Progenitor cell of endocrine pancreas (in vitro differentiated cells): ENCODE measurements at regions not wholly inside any gene's neighbourhood (a gene's known extent, or its start where the extent isn't known, plus 50 kb on each side); places are given as distances from the start of the nearest gene placed in this dataset.

ENCODE experiments used
- DNase-seq: peaks from one replicate; pipeline ENCODE4 v3.0.0; 2021; ENCODE audit warnings: low spot score; ENCODE audit not compliant: unreplicated experiment
- H3K27ac Mint-ChIP-seq: 2 replicates; pipeline ENCODE4 v1.8.0; 2021; ENCODE audit warnings: mild to moderate bottlenecking, moderate library complexity, mixed read lengths
- H3K27me3 Mint-ChIP-seq: 2 replicates; pipeline ENCODE4 v1.8.0; 2021; ENCODE audit warnings: mixed read lengths
- H3K36me3 Mint-ChIP-seq: 2 replicates; pipeline ENCODE4 v1.8.0; 2022; ENCODE audit warnings: mixed read lengths; ENCODE audit not compliant: insufficient read depth
- H3K4me1 Mint-ChIP-seq: 2 replicates; pipeline ENCODE4 v1.8.0; 2021; ENCODE audit warnings: low read depth, mixed read lengths
- H3K4me3 Mint-ChIP-seq: 2 replicates; pipeline ENCODE4 v1.8.0; 2021; ENCODE audit warnings: low read depth, mild to moderate bottlenecking, moderate library complexity, mixed read lengths
- H3K9me3 Mint-ChIP-seq: 2 replicates; pipeline ENCODE4 v1.8.0; 2021; ENCODE audit warnings: low read depth, mixed read lengths
- TF ChIP-seq, protein P1 (sequence below): fragments of 200-600 bp; sonication (generic); IDR thresholded peaks from one replicate; pipeline ENCODE4 v1.5.0; 2021; ENCODE audit warnings: antibody characterized with exemption, mild to moderate bottlenecking; ENCODE audit not compliant: unreplicated experiment

DNA sequence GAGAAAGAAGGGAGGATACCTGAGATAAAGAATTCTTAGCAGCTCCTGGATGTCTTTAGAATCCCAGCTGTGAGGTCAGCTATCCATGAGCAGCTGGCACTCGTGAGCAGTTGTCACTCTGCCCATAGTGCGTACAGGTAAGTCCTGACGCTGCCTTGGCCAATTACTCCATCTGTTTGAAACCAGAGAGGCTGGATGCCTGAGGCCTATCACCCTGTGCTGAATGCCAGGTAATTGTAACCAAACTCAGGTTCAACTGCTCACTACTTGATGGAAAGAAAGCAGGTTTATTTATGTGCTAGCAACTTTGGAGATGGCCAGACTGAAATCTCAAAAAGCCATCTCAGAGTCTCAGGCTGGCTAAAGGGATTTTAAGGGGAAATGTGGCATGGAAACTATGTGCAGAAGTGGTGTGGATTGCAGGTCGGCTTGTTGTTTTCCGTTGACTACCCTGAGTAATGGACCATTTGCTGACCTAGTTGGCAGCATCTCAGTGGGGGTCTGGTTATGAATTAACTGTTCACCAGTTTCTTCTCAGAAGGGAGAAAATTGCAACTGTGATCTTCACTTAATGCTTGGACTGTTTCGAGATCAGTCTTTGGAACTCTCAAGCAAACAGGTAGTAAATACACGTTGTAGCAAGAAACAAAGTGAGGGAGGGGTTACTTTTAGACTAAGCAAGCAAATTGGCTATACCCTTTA, 1614.0 kb upstream of the PCDH10 start:
- TF ChIP-seq, protein P1, sequence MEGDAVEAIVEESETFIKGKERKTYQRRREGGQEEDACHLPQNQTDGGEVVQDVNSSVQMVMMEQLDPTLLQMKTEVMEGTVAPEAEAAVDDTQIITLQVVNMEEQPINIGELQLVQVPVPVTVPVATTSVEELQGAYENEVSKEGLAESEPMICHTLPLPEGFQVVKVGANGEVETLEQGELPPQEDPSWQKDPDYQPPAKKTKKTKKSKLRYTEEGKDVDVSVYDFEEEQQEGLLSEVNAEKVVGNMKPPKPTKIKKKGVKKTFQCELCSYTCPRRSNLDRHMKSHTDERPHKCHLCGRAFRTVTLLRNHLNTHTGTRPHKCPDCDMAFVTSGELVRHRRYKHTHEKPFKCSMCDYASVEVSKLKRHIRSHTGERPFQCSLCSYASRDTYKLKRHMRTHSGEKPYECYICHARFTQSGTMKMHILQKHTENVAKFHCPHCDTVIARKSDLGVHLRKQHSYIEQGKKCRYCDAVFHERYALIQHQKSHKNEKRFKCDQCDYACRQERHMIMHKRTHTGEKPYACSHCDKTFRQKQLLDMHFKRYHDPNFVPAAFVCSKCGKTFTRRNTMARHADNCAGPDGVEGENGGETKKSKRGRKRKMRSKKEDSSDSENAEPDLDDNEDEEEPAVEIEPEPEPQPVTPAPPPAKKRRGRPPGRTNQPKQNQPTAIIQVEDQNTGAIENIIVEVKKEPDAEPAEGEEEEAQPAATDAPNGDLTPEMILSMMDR, result no peak
- Mint-ChIP-seq H3K4me3 (no peak overlapping the region), H3K9me3 (no peaks in the 10 kb centered on the region), H3K4me1 (no peaks in the 10 kb centered on the region), H3K36me3 (no peaks in the 10 kb centered on the region), H3K27me3 (no peaks in the 10 kb centered on the region), H3K27ac (peak overlapping the region; percentile 35)
- DNase-seq, result no peak

DNA sequence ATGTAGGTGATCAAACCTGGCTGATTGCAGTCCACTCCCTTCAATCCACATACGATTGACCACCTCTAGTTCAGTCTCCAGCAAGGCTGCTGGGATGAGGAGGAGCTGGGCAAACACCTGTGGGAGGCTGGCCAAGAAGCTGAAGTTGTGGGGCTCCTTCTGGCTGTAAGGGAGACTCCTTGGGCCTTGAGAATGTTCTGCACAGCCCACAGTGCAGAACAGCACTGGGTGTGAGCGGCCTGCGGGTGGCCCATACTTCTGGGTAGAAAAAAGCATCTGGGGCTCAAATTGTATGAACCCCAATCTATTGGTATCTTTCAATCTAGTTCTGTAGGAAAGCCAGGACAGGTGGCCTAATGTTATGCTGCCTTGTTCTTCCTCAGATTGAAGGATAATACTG, 1608.8 kb upstream of the PCDH10 start:
- no peaks in the 10 kb centered on the region for H3K4me1 Mint-ChIP-seq
- no peak overlapping the region for H3K27ac Mint-ChIP-seq
- no peaks in the 10 kb centered on the region for H3K9me3 Mint-ChIP-seq
- H3K27me3 Mint-ChIP-seq, result no peaks in the 10 kb centered on the region
- DNase-seq, result no peak
- H3K4me3 Mint-ChIP-seq, result no peak overlapping the region
- H3K36me3 Mint-ChIP-seq, result no peaks in the 10 kb centered on the region
- TF ChIP-seq, protein P1, result no peak

DNA sequence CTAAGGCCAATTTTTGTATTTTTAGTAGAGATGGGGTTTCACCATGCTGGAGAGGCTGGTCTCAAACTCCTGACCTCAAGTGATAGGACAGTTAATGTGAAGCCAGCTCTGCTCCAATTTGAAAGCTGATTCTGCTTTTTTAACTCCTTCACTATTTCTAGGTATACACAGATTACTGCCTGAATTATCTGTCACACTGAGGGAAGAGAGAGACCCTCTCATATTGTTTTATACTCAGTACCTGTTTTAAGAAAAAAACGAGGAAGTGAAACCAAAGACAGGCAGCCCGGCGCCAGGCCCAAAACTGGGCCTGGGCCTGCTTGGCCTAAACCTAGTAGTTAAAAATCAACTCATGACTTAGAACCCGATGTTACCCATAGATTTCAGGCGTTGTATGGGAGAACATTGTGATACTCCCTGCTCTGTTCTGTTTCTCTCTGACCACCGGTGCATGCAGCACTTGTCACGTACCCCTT, 1601.5 kb upstream of the PCDH10 start:
- Mint-ChIP-seq H3K36me3 (no peaks in the 10 kb centered on the region), H3K4me3 (no peak overlapping the region), H3K27me3 (no peaks in the 10 kb centered on the region), H3K9me3 (no peaks in the 10 kb centered on the region), H3K27ac (no peak overlapping the region), H3K4me1 (no peaks in the 10 kb centered on the region)
- DNase-seq, result no peak
- TF ChIP-seq, protein P1, result no peak

DNA sequence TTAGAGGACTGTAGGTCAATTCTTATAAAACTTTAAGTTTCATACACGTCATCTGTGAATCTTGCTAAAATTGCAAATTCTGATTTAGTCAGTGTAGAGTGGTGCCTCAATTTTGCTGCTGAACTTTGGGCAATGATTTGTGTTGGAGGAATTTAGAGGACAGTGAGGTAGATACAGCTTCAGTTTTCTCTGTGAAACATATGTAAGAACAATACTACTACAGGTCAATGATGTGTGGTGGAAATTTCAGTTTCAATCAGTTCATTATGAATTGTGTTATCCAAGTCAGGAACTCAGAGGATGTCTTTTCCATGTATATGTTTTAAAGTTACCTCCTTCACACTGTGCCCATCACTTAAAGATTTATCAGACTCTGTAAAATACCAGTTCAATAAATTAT, 1597.8 kb upstream of the PCDH10 start:
- Mint-ChIP-seq H3K9me3 (no peaks in the 10 kb centered on the region), H3K4me3 (no peak overlapping the region), H3K27ac (no peak overlapping the region), H3K27me3 (no peaks in the 10 kb centered on the region), H3K36me3 (no peaks in the 10 kb centered on the region), H3K4me1 (no peaks in the 10 kb centered on the region)
- DNase-seq, result no peak
- TF ChIP-seq, protein P1, result no peak

DNA sequence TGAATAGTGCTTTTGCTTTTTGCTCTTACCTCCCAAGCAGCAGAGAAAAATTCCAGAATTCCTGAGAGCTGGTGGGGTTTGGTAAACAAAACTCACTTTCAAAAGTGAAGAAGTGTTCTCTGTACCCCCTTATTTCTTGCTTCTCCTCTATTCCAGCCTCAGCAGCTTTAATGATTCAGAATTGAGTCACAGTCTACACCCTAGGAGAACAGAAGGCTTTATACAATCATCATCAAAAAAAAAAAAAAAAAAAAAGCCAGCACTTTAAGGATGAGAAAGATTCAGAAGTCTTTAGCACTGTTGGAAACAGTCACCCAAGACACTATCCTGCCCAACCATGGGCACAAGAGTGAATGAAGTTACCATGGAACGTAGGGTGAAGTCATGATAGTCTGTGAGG, 1583.1 kb upstream of the PCDH10 start:
- TF ChIP-seq, protein P1, result no peak
- Mint-ChIP-seq H3K36me3 (no peaks in the 10 kb centered on the region), H3K4me3 (no peak overlapping the region), H3K4me1 (peaks cover 4% of the 10 kb centered on the region), H3K27me3 (no peaks in the 10 kb centered on the region), H3K9me3 (peaks cover 4% of the 10 kb centered on the region), H3K27ac (no peak overlapping the region)
- DNase-seq, result no peak
